ENCODE measurements at regions not wholly inside any gene's neighbourhood (a gene's known extent, or its start where the extent isn't known, plus 50 kb on each side); places are given as distances from the start of the nearest gene placed in this dataset.
"Not testable (repeated sequence)": the region's sequence is repeated elsewhere in the genome, so short reads cannot be mapped to it uniquely, and the experiment has no call there.

DNA sequence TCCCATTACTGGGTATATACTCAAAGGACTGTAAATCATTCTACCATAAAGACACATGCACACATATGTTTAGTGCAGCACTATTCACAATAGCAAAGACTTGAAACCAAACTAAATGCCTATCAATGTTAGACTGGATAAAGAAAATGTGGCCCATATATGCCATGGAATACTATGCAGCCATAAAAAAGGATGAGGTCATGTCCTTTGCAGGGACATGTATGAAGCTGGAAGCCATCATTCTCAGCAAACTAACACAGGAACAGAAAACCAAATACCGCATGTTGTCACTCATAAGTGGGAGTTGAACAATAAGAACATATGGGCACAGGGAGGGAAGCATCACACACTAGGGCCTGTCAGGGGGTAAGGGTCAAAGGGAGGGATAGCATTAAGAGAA, 1172.4 kb upstream of the ADGRB3 start:
- DNase-seq: not testable (repeated sequence)

- no peak for DNase-seq
Observed at GRCh38 chr6:67459556-67459955, 1175.5 kb upstream of the ADGRB3 start.

DNA sequence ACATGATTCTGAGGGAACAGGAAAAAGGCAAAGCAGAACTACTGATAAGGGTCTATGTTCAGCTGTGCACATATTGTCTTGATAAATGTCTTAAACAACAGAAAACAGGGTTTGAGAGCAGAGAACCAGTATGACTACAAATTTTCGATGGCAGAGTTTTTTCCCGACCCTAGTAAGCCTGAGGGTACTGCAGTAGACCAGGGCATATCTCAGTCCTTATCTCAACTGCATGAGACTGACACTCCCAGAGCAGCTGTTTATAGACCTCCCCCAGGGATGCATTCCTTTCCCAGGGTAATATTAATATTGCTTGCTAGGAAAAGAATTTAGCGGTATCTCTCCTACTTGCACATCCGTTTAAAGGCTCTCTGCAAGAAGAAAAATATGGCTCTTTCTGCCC, 1176.8 kb upstream of the ADGRB3 start:
- no peak for DNase-seq

- no peak for DNase-seq
Observed at GRCh38 chr6:67451874-67452273, 1183.2 kb upstream of the ADGRB3 start.

GRCh38 chr6:67450641-67451040, 1184.4 kb upstream of the ADGRB3 start:
- peak; percentile 94 for DNase-seq

GRCh38 chr6:67449602-67450001, 1185.5 kb upstream of the ADGRB3 start:
- no peak for DNase-seq

DNA sequence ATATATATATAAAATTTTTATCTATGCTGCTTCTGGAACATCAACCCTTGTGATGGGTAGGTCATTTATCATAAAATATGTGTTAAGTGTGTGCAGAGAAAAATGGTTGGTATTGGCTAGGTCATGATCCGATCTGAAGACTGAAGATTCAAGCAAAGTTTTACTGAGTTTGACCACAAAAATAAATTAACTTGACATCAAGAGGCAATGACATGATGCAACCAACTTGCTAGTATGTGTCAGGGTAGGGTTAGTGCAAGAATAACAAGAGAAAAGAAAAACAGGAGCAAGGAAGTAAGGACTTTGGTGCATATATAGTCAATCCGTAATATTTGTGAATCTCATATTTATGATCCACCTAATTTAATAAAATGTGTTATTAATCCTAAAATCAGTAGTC, 1202.0 kb upstream of the ADGRB3 start:
- peak; percentile 10 for DNase-seq

- DNase-seq: no peak
Observed at GRCh38 chr6:67431076-67431475, 1204.0 kb upstream of the ADGRB3 start.

GRCh38 chr6:67426686-67427085, 1208.4 kb upstream of the ADGRB3 start:
- not testable (repeated sequence) for DNase-seq

GRCh38 chr6:67412035-67412434, 1223.0 kb upstream of the ADGRB3 start:
- DNase-seq: no peak

DNA sequence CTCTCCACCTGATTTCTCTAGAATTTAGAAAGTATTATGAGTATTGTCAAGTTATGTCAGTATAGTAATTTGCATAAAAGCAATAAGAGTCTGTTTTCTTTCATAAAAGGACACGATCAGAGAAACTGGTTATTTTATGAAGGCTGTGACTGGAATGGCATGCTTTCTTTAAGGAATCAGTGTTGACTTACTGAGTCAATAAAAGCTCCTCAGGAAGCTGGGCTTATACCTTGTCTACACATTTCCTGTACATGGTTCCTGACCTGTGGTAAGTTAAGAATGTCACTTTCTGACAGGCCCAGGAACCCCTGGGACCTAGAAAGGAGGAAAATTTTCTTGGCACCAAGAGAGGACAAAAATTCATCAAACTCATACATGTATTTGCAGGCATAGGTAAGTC, 1224.0 kb upstream of the ADGRB3 start:
- no peak for DNase-seq

DNA sequence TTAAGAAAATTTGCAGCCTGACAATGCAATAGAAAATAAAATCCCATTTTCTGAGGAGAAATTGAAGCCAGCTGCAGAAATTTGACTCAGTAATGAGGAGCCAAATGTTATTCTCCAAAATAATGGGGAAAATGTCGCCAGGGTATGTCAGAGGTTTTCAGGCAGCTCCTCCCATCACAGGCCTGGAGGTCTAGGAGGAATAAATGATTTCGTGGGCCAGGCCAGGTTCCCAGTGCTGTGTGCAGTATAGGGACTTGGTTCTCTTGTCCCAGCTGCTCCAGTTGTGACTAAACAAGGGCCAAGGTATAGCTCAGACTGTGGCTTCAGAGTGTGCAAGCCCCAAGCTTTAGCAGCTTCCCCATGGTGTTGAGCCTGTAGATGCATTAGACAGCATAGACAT, 1240.8 kb upstream of the ADGRB3 start:
- DNase-seq: no peak

- no peak for DNase-seq
Observed at GRCh38 chr6:67393356-67393755, 1241.7 kb upstream of the ADGRB3 start.

- DNase-seq: no peak
Observed at GRCh38 chr6:67391955-67392354, 1243.1 kb upstream of the ADGRB3 start.

DNA sequence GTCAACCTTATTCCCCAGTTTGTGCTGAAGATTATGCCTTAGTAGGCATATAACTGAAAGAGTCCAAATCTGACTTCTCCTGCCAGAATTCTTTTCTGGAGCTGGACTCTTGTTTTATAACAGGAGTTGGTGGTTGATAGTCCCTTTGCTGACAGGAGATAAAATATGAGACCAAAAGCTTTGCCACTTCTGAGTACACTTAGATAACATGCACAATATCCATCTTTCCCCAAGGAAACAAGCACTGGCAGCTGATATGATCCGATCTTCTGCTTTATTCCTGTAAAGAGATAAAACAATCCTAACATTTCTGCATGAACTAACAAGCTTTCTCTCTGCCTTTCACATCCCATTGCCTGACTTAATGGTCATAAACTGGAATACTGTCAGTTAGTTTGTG, 1265.4 kb upstream of the ADGRB3 start:
- no peak for DNase-seq

- DNase-seq: no peak
Observed at GRCh38 chr6:67362976-67363375, 1272.1 kb upstream of the ADGRB3 start.

GRCh38 chr6:67361264-67361663, 1273.8 kb upstream of the ADGRB3 start:
- DNase-seq: no peak

GRCh38 chr6:67358241-67358640, 1276.8 kb upstream of the ADGRB3 start:
- DNase-seq: no peak

DNA sequence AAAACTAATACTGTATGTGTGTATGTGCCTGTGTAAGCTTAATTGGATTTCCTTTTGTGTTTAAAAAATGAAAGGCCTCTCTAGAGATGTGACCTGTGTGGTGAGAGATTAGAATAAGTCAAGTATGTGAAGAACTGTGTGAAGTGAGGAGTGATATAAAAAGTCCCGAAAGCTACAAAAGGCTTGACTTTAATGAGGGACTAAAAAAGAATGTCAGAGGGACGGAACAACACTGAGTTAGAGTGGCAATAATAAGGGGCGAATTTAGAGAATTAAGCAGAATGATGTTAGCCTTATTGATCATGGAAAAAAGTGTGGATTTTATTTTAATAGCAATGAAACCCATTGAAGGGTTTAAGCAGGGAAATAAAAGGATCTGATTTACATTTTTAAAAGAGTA, 1281.2 kb upstream of the ADGRB3 start:
- DNase-seq: no peak

GRCh38 chr6:67352717-67353116, 1282.4 kb upstream of the ADGRB3 start:
- DNase-seq: no peak

DNA sequence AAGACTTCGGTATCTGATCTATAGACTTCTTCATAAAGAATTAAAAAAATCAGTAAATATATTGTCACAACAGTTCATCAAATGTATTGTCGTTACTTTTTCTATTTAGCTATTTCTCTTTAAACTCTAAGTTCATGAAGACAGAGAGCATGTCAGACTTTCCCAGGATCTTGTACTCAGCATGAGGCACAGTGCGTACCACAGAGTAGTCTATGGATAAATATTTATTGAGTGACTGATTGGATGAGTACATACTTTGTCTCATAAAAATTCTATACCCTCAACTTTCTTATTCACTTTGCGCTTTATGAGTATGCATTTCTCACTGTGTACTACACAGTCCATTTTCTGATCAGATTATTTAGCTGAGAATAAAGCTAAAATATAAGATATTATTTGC, 1284.4 kb upstream of the ADGRB3 start:
- DNase-seq: no peak

DNA sequence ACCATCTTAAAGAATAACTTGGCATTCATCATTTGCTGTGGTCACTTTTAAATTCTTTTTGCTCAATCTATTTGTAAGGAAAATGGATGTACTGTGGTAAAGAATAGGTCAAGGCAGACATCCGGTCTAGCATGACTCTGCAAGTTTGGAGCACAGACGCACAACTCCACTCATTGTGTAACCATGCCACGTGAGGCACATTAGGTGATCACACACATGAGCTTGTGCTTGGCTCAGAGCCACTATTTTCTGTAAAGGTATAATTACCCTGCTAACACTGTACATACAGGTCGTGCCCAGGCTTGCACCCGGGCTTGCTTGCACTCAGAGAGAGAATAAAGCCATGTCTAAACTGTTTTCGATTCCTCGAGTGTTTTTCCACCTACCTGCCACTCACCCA, 1289.1 kb upstream of the ADGRB3 start:
- DNase-seq: peak; percentile 83

- DNase-seq: no peak
Observed at GRCh38 chr6:67336014-67336413, 1299.1 kb upstream of the ADGRB3 start.

- DNase-seq: peak; percentile 7
Observed at GRCh38 chr6:67331304-67331703, 1303.8 kb upstream of the ADGRB3 start.

DNA sequence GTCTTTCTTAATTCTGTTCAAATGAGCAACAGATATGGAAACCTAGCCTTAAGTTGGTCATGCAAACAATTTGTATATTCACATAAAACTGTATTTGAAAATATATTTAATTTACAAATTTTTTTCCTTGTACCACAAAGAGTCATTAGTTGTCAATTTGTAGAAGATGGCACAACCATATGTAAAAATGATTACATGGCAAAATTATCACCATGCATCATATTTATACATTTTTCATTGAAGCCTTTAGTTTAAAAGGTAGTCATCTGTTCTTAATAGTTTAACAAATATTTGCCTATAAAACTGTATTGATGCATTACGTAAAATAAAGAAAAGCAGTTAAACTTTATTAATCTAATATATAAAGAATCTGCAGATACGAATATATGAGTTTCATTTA, 1306.8 kb upstream of the ADGRB3 start:
- no peak for DNase-seq

GRCh38 chr6:67300430-67301040, 1334.5 kb upstream of the ADGRB3 start:
- DNase-seq: no peak
